C4-2B (cell line): ENCODE measurements at regions not wholly inside any gene's neighbourhood (a gene's known extent, or its start where the extent isn't known, plus 50 kb on each side); places are given as distances from the start of the nearest gene placed in this dataset.

Experiments used
- H3K27ac ChIP-seq: fragments of 450-650 bp; 2 replicates; pipeline ENCODE4 v1.5.1; 2017
- ZFX ChIP-seq: fragments of 450-650 bp; IDR thresholded peaks from 2 replicates; pipeline ENCODE4 v1.6.1; 2017
- TF ChIP-seq, protein P1 (sequence below): fragments of 450-650 bp; conservative IDR thresholded peaks from 2 replicates; pipeline ENCODE4 v1.5.1; 2017; ENCODE audit warnings: mild to moderate bottlenecking

DNA sequence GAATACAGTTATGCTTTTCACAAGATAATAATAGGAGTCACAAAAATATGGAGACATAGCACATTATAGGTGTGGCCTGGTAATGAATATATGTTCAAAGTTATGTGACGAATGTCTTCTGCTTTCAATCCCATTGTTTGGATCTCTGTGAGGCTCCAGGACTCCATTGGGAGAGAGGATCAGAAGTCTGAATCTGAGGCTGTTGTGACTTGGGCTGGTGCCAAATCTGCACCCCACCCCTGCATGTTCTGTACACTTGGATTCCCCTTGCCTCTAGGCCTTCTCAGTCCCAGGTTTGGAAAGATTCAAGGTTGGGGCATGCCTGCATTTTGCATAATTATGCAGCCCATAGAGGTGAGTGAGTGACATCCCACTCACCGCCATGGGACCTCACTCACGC, 103.1 kb upstream of the MGAT5 start:
- H3K27ac ChIP-seq = no peak overlapping the region
- TF ChIP-seq, protein P1, sequence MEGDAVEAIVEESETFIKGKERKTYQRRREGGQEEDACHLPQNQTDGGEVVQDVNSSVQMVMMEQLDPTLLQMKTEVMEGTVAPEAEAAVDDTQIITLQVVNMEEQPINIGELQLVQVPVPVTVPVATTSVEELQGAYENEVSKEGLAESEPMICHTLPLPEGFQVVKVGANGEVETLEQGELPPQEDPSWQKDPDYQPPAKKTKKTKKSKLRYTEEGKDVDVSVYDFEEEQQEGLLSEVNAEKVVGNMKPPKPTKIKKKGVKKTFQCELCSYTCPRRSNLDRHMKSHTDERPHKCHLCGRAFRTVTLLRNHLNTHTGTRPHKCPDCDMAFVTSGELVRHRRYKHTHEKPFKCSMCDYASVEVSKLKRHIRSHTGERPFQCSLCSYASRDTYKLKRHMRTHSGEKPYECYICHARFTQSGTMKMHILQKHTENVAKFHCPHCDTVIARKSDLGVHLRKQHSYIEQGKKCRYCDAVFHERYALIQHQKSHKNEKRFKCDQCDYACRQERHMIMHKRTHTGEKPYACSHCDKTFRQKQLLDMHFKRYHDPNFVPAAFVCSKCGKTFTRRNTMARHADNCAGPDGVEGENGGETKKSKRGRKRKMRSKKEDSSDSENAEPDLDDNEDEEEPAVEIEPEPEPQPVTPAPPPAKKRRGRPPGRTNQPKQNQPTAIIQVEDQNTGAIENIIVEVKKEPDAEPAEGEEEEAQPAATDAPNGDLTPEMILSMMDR = no peak
- TF ChIP-seq ZFX = no peak

- no peak for TF ChIP-seq ZFX
- TF ChIP-seq, protein P1 = no peak
- no peak overlapping the region for H3K27ac ChIP-seq
Measured at GRCh38 chr2:134152045-134153010, 101.5 kb upstream of the MGAT5 start.

GRCh38 chr2:134153294-134153880, 100.5 kb upstream of the MGAT5 start:
- no peak for TF ChIP-seq ZFX
- TF ChIP-seq, protein P1 = no peak
- no peak overlapping the region for H3K27ac ChIP-seq

- TF ChIP-seq, protein P1 = no peak
- TF ChIP-seq ZFX = no peak
- no peak overlapping the region for H3K27ac ChIP-seq
Measured at GRCh38 chr2:134154246-134154645, 99.6 kb upstream of the MGAT5 start.

GRCh38 chr2:134155134-134155533, 98.7 kb upstream of the MGAT5 start:
- TF ChIP-seq ZFX = no peak
- TF ChIP-seq, protein P1 = no peak
- no peak overlapping the region for H3K27ac ChIP-seq

DNA sequence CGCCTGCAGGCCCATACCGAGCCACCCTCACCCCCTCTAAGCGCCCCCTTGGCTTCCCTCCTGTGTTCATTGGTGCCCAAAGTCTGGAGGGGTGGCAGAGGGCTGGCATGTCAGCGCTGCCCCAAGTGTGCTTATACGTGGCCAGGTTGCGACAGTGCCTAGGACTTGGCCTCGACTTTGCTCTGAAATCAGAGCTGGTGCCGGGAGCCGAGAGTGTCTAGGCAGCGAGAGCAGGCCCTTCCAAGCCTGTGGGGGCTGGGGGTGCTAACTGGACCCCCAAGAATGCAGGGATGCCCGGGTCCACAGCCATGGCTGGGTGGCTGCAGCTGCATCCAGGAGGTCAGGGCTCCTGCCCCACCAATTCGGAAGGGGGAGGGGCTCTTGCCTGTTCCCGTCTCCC, 95.6 kb upstream of the MGAT5 start:
- H3K27ac ChIP-seq = no peak overlapping the region
- TF ChIP-seq, protein P1 = no peak
- no peak for TF ChIP-seq ZFX

DNA sequence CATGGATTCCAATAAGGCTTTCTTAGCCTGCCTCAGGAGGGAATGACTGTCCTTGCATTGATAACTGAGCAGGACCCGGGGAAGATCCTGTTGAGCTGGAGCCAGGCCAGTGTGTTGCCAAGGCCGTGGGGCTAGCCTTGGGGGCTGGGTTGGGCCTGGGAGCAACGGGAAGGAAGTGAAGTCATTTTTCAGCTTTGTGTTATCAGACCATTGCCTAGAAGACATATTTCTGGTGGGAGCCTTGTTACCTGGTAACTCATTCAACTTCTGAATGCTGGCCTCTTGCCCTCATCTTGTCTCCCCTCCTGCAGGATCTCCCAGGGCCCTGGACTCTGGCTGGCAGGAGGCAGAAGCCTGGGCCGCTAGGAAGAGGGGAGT, 92.7 kb upstream of the MGAT5 start:
- no peak overlapping the region for H3K27ac ChIP-seq
- TF ChIP-seq, protein P1 = no peak
- no peak for TF ChIP-seq ZFX
